ENCODE measurements at regions not wholly inside any gene's neighbourhood (a gene's known extent, or its start where the extent isn't known, plus 50 kb on each side); places are given as distances from the start of the nearest gene placed in this dataset.
"Not testable (repeated sequence)": the region's sequence is repeated elsewhere in the genome, so short reads cannot be mapped to it uniquely, and the experiment has no call there.

DNA sequence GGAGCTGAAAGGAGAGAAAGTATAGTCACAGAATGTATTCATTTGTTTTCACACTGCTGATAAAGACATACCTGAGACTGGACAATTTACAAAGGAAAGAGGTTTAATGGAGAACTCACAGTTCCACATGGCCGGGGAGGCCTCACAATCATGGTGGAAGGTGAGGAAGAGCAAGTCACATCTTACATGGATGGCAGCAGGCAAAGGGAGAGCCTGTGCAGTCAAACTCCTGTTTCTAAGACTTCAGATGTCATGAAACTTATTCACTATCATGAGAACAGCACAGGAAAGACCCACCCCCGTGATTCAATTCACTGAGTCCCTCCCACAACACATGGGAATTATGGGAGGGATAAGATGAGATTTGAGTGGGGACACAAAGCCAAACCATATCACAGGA is 224.7 kb downstream of the LNPK start:
- not testable (repeated sequence) for DNase-seq (ENCODE audit: low read depth in 4 of 4, low spot score in 1 of 4)

DNA sequence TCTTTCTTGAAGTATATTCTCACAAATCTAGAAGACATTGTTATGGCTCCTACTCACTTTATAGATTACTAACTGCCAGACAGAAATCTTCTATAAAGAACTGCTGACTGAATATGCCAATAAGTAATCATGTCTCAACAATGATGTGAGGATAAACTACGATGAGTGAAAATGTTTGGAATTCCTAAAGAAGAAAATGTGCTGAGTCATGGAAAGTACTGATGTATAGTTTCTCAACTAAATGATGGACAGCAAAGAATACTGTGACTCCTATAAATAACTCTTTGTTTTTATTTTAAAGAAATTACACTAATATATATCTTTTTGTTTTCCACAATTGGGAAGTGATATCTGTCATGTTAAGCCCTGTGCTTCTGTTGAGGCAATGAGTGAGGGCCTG is 232.9 kb downstream of the LNPK start:
- no peak for DNase-seq (ENCODE audit: low read depth in 4 of 4, low spot score in 1 of 4)

DNA sequence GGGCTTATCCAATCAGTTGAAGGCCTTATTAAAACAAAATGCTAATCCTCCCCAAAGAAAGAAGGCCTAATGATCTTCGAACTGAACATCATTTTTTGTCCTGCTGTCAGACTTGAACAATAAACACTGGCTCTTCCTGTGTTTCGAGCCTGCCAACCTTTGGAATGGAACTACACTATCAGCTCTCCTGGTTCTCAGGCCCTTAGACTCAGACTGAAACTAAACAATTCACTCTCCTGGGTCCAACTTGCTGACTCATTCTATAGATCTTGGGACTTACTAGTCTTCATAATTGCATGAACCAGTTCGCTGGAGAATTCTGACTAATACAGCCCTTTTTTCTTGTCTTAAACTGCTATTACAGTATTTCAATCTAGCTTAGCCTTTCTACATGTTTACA is 235.2 kb downstream of the LNPK start:
- no peak for DNase-seq (ENCODE audit: low read depth in 4 of 4, low spot score in 1 of 4)

DNA sequence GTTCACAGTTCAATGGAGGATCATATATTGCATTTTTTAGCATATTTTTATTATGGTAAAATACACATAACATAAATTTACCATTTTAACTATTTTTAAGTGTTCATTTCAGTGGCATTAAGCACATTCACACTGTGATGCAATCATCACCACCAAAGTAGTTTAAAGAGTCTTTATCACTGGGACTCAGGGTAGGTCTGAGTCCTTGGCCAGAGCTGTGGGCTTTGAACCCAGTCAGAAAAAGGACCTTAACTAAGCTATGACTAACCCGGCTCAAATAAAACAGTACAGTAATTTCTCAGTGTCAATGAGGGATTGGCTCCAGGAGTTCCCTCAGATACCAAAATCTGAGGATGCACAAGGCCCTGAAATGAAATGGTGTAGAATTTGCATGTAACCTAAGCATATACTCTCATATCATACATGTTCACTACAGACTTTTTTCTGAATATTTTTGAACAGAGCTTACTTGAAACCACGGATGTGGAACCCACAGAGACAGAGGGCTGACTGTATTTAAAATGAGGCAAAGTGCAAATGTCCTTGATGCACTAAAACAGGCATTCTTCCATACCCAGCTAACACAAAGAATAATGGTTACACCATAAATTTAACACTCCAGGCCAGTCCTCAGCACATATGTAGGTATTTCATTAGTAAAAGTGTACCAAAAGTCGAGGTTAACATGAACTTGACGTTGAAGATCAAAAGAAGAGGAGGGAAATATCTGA is 246.2 kb downstream of the LNPK start:
- no peak for DNase-seq (ENCODE audit: low read depth in 4 of 4, low spot score in 1 of 4)

DNA sequence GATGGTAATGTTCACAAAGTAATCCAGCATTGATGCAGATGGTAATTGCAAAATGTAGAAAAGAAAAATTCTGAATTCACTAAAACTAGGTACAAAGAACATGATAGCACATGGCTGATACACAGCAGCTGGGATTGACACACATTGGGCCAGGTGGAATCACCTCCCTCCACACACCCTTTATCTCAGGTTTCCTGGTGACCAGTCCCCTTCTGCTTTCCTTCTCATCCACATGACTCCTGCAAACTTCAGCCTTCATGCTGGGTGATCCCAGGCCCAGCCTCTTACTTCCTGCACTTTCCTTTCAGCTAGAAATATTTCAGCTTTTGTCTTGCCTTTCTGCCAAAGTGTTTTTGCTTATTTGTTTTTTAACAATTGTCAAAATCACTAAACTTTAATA is 246.9 kb downstream of the LNPK start:
- no peak for DNase-seq (ENCODE audit: low read depth in 4 of 4, low spot score in 1 of 4)

DNA sequence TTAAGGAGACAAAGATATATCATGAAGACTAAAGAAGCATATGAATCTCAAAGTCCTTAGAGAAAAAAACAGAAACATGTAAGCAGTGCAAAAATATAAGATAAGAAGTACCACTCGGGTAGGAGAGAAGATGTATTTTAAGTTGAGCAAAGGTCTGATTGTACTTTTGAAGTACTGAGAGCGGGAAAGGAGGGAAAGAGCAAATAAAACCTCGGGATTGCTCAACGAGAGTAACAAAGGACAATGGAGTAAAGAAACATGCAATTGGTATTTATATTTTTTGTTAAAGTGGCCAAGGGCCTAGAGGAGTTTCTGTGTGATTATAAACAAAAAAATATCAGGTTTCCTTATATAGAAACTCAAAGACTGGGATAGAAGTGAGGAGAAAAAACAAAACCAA is 251.9 kb downstream of the LNPK start:
- DNase-seq (ENCODE audit: low read depth in 4 of 4, low spot score in 1 of 4) = no peak

DNA sequence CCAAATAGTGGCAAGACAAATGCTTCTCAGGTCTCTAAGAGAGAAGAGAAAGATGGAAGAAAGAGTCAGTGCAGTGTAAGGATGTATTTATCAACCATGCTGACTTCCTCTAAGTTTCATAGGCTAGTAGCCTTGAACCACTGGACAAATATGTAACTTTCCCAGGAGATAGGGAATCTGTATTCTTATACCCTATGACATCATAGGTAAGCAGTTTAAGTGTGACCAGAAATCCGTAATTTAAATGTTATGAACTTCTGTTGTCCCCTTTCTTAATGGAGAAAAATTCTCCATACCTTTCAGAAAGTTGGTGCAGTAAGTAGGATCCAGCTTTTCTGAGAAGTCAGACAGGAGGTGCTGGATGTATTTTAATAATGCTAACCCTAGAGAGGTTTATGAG is 256.2 kb downstream of the LNPK start:
- DNase-seq (ENCODE audit: low read depth in 4 of 4, low spot score in 1 of 4) = no peak

DNA sequence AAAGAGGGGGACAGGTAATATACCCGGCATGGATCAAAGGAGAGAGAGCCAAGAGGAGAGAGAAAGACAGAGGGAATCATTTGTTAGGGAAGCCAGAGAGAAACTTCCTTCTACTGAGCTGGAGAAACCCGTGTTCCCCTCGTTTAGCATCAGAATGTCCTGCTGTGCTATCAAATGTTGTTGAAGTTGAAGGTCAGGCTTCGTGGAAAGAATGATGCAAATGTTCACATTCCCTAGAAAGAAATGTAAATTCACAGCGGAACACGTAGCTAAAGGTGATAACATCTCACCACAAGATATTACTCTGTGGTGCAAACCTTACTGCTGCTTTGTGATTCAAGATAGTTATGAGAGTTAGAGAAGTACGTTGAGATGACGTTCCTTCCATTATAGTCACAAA is 258.1 kb downstream of the LNPK start:
- no peak for DNase-seq (ENCODE audit: low read depth in 4 of 4, low spot score in 1 of 4)

DNA sequence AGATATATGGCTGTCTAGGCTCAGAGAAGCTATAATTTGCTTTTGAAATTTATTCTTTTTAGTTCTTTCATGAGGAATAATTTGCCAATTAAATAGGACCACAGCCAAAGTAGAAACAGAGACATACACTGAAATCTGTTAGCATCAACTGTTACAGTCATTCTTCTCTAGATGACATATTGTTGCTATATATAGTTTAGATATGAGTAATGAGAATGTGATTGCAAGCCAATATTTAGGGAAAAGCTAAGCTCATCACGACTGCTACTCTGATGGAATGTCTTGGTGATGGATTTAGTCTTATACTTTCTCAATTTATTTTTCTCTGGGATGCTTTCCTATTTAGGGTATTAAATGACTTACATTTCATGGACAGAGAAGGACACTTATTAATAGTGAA is 259.1 kb downstream of the LNPK start:
- no peak for DNase-seq (ENCODE audit: low read depth in 4 of 4, low spot score in 1 of 4)

DNA sequence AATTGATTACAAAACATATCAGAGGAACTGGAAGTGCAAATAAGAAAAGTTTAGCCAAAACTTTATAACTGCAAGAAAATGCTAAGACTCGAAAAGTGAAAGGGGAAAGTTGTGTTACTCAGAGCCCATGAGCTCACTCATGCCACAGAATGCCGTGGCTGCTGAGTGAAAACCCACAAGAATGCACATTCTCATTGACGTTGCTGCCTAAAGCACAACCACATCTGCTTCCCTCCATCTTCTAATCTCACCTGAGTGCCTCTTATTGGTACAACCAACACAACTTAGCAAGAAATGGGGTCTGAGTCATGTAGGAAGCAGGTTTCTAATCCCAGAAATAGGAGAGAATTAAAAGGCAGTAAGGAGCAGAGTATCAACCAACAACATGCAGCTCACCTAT is 259.7 kb downstream of the LNPK start:
- DNase-seq (ENCODE audit: low read depth in 4 of 4, low spot score in 1 of 4) = no peak

DNA sequence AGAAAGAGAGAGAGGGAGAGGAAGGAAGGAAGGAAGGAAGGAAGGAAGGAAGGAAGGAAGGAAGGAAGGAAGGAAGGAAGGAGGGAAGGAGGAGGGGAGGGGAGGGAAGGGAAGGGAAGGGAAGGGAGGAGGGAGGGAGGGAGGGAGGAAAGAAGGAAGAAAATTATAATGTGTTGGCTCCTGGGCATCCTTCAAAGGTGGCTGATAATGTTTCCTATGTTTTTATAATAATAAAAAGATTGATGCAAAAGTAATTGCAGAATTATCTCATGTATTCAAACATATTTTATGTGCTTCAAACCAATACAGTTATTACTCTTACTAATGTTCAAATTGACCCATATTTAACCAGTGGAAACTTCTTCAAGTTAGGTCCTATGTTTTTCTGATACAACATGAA is 260.9 kb downstream of the LNPK start:
- no peak for DNase-seq (ENCODE audit: low read depth in 4 of 4, low spot score in 1 of 4)

DNA sequence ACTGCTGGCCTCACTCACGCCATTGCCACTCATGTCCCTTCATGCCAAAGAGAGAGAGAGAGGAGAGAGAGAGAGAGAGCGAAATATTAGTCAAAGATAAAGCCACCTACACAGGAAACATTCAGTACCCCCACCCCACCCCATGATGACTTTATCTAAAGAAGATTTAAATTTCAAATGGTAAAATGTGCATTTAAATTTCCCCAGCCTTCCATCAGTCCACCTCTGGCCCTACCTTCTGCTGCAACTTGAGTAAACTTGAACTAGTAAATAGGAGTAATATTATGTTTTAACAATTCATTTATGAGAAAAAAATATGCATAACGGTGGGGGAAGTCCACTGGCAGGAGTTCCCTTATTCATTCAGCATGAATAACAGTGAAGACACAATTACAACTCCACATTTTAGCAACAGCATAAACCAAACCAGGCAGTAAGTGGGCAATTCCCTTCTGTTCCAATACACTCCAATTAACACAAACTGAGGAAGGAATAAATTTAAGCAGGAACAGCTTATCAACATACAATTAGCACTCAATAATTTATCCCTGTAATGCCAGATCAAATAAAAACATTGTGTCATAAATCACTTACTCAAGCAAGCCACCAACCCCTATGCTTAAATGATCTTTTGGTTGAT is 264.2 kb downstream of the LNPK start:
- no peak for DNase-seq (ENCODE audit: low read depth in 4 of 4, low spot score in 1 of 4)

DNA sequence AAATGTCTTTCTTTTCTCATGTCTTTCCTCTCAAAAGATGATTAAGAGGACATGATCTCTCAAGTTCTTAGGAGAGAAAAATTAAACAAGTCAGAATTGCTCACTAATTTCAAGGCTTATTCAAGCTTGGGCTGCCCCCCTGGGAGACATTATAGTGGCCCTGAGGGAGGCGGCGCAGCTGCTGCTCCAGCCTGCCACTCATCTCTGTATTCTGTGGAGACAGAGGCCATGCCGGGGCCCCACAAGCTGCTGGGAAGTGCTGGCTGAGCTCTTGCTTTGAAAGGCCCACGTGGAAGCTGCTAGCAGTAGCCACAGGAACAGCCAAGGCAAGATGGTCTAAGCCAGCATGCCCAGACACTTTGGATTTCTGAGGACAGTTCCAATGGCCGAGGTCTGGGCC is 267.4 kb downstream of the LNPK start:
- DNase-seq (ENCODE audit: low read depth in 4 of 4, low spot score in 1 of 4) = no peak

DNA sequence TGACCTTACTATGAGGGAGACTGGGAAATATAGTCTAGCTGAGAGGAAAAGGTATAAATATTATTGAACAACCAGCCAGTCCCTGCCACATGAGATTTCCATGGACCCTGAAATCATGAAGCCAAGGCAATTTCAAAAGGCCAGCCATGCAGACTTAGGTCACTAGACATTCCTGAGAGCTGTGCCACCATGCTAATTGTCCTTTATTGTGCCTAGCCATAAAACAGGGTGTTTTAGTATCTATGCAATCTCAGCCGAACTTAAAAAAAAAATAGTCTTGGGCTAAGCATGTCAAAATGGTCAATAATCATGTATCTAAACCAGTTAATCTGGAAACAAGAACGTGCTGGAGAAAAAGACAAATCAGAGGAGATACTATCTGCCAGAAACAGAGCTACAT is 269.5 kb downstream of the LNPK start:
- no peak for DNase-seq (ENCODE audit: low read depth in 4 of 4, low spot score in 1 of 4)

DNA sequence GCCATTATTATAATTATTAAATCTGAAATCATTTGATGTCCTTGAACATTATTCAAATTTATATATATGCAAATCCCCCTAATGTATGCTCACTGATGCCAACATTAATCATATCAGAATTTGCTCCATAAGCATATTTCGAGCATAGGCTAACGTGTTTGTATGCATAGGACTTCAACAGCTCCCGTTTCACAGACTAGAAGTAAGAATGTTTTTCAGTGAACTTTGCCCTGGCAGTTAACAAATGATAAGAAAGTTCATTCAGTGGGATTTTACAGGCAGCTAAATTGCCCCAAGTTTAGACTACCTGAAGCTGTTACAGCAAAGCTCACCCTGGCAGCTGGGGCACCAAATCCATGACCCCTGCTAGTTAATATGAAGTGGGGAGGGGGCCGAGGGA is 272.0 kb downstream of the LNPK start:
- no peak for DNase-seq (ENCODE audit: low read depth in 4 of 4, low spot score in 1 of 4)

DNA sequence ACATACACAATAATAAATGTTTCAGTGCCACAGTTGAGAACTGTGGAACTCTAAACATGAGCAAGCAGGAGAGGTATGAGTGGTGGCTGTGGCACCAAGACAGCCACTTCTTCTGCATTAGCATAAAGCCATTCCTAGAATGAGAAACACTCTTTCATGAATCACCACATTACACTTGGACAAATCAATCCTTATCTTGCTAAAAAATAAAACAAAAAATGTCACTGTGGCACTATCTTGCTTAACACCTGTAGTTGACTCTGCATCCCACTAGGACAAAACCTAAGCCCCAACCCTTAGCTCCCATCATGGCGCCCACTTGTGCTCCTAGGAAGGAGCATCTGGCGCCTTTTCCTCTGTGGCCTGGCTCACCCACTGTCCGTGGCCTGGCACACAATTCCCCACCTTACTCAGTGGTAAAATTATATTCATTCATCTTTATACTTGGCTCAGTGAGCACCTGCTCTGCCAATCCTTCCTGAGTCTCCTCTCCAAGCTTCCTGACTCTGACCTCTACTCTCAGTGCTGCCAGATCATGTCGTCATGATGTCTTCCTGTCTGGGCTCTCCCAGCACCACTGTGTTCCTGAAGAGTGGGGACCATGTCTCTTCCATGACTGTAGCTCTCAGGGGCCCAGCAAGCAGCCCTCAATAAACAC is 272.9 kb downstream of the LNPK start:
- DNase-seq (ENCODE audit: low read depth in 4 of 4, low spot score in 1 of 4) = no peak

DNA sequence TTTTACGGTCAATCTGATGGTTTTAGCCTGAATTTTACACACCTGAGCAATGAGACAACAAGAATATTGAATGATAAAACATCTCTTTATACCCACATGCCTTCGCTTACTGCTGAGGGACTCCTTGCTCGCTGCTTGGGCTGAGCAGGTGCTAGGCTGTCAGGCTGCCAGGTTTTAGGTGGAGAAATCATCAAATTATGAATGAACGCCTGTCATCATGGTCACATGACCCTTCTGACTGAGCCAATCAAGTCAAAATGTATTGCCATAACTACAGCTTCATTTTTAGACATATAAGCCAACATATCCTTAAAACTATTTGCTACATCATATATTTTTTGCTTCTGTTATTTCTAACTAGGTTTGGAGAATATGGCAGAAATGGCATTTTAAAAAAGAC is 274.0 kb downstream of the LNPK start:
- DNase-seq (ENCODE audit: low read depth in 4 of 4, low spot score in 1 of 4) = no peak

DNA sequence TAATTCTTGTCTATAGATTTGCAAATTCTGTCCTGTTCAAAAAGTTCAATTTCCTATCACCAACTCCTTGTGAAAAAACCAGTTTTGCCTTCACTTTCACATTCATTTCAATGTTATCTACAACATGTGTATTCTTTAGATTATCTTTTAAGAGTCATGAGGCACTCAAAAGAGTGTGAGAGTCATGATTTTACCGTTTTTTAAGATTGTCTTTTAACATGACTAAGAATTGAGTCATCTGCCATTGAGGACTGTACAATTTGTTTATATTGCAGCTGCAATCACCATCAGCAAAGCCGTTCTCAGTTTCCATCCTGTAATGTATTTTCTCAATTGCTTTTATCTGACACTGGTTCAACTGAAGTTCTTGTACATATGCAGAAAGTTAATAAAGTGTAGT is 275.8 kb downstream of the LNPK start:
- no peak for DNase-seq (ENCODE audit: low read depth in 4 of 4, low spot score in 1 of 4)

DNA sequence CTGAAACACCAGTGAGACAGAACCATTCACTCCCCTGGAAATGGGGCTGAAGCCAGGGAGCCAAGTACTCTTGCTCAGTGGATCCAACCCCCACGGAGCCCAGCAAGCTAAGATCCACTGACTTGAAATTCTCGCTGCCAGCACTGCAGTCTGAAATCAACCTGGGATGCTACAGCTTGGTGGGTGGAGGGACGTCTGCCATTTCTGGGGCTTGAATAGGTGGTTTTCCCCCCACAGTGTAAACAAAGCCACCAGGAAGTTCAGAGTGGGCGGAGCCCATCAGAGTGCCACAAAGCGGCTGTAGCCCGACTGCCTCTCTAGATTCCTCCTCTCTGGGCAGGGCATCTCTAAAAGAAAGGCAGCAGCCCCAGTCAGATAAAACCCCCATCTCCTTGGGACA is 292.8 kb downstream of the LNPK start:
- no peak for DNase-seq (ENCODE audit: low read depth in 4 of 4, low spot score in 1 of 4)

DNA sequence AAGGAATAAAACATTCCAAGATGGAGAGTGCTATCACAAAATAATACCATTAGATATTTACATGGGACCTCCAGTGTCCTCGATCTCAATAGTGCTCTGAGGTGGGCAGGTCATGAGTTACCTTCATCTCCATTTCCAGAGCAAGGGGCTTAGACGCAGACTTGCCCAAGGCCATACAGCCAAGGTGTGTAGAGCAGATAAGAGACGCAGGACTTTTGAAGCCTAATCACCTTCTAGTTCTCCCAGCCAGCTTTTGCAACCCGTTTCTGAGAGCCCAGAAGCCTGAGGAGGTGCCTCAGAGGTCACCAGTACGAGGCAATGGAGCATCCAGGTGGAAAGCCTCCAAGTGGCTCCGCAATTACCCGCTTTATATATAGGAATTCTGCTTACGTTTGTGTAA is 294.7 kb downstream of the LNPK start:
- DNase-seq (ENCODE audit: low read depth in 4 of 4, low spot score in 1 of 4) = no peak

DNA sequence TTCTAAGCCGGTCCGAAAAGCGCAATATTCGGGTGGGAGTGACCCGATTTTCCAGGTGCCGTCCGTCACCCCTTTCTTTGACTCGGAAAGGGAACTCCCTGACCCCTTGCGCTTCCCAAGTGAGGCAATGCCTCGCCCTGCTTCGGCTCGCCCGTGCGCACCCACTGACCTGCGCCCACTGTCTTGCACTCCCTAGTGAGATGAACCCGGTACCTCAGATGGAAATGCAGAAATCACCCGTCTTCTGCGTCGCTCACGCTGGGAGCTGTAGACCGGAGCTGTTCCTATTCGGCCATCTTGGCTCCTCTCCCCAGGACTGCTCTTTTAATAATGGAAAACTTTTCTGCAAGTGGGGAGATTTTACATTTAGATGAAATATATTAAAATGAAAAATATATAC is 297.5 kb downstream of the LNPK start:
- not testable (repeated sequence) for DNase-seq (ENCODE audit: low read depth in 4 of 4, low spot score in 1 of 4)

DNA sequence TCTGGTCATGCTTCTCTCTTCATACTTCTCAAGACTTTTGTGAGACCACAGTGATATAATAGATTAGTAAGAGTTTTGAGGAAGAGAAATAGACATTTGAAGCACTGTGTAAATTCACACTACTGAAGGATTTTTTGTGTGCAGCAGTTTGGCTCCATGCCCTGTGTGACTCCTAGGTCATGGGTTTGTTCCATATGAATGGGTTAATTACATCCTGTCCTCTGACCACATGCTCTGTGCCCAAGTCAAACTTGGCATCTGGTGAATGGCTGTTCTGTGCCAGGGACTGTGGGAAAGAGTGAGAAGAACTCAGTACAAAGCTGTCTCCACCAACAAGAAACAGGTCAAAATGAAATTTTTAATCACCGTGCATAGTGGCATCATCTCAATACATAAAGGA is 304.0 kb downstream of the LNPK start:
- DNase-seq (ENCODE audit: low read depth in 4 of 4, low spot score in 1 of 4) = no peak

Measured in stimulated activated CD4-positive, alpha-beta T cell treated with anti-CD3 and anti-CD28 coated beads, Interleukin-1b, Interleukin-23, amount 100 ng/mL, for 24 hours (primary cell).